Effector memory CD8-positive, alpha-beta T cell (primary cell): ENCODE measurements at regions not wholly inside any gene's neighbourhood (a gene's known extent, or its start where the extent isn't known, plus 50 kb on each side); places are given as distances from the start of the nearest gene placed in this dataset.

Source experiments
- ATAC-seq: fragments of 150-1000 bp; cut with Tn5 transposase; replicated peaks from 2 replicates; pipeline ENCODE4 v1.10.0; 2021; ENCODE audit warnings: mild to moderate bottlenecking, moderate library complexity
- DNase-seq, 3 experiments: peaks; one replicate each; pipeline ENCODE4 v3.0.0; 2021
- H3K27ac Mint-ChIP-seq, 2 donors: one replicate each; pipeline ENCODE4 v1.8.0; 2022; ENCODE audit warnings: mild to moderate bottlenecking in 2 of 2, mixed read lengths in 2 of 2, moderate library complexity in 2 of 2
- H3K27me3 Mint-ChIP-seq, 2 donors: one replicate each; pipeline ENCODE4 v1.8.0; 2022; ENCODE audit warnings: mixed read lengths in 2 of 2
- H3K36me3 Mint-ChIP-seq: one replicate; pipeline ENCODE4 v1.8.0; 2022; ENCODE audit warnings: mild to moderate bottlenecking, moderate library complexity, mixed read lengths; ENCODE audit not compliant: insufficient read depth
- H3K4me1 Mint-ChIP-seq, 2 donors: one replicate each; pipeline ENCODE4 v1.8.0; 2022; ENCODE audit warnings: low read depth in 2 of 2, mixed read lengths in 2 of 2
- H3K4me3 Mint-ChIP-seq, 2 donors: one replicate each; pipeline ENCODE4 v1.8.0; 2022; ENCODE audit warnings: mild to moderate bottlenecking in 2 of 2, mixed read lengths in 2 of 2, moderate library complexity in 2 of 2
- H3K9me3 Mint-ChIP-seq, 2 donors: one replicate each; pipeline ENCODE4 v1.8.0; 2022; ENCODE audit warnings: mixed read lengths in 2 of 2

GRCh38 chr4:125808570-125808969 lies 493.8 kb downstream of the FAT4 start:
- DNase-seq: no peak
- H3K36me3 Mint-ChIP-seq: no peaks in the 10 kb centered on the region

GRCh38 chr4:125811892-125812291 lies 497.1 kb downstream of the FAT4 start:
- no peak overlapping the region for H3K4me3 Mint-ChIP-seq
- H3K9me3 Mint-ChIP-seq: peaks cover 0 to 7% of the 10 kb centered on the region in 2 donors
- H3K4me1 Mint-ChIP-seq: no peaks in the 10 kb centered on the region
- DNase-seq (no peak), ATAC-seq (no peak)
- no peaks in the 10 kb centered on the region for H3K36me3 Mint-ChIP-seq
- no peaks in the 10 kb centered on the region for H3K27me3 Mint-ChIP-seq
- no peak overlapping the region for H3K27ac Mint-ChIP-seq

More at GRCh38 chr4:125808570-125808969, 493.8 kb downstream of the FAT4 start:
- H3K4me1 Mint-ChIP-seq: no peaks in the 10 kb centered on the region
- no peaks in the 10 kb centered on the region for H3K27me3 Mint-ChIP-seq
- no peak overlapping the region for H3K4me3 Mint-ChIP-seq
- ATAC-seq: no peak
- no peak overlapping the region for H3K27ac Mint-ChIP-seq
- peaks cover 0 to 5% of the 10 kb centered on the region in 2 donors for H3K9me3 Mint-ChIP-seq

DNA sequence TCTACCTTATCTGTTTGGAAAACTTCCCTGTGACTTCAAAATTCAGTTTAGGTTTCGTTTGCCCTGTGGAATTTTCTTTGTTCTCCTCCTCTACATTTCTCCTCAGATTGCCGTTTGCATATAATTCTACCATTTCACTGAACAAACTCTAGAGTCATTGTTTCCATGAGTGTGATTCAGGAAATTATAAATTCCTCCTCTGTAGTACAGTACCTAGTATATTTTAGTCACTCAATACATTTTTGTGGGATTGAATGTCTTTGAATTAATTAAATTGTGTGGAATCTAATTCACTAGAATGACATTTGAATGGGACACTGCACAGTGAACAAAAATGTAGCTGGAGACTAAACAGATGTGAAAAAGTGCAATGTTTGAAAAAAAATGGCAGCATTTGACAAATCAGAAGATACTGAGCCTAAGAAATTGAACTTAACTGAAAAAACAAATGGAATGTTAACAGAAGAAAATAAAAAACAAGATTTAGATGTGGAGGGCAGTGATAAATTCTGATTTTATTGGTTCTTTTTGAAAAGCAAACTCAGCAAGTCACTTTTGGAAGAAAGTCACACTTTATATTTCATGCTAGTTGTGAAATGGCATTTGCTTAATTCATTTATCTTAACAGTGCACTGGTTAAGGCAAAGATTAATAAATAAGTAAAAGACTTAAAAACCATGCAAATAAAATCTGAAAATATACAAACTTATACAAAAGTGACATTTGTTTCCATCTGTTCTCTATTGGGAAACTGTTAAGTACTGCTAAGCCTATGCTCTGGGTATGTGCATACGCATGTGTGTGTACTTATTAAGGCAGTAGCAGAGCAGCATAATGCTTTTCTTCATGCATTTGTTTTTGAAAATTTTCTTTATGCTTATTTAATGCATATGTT lies 512.3 kb downstream of the FAT4 start:
- Mint-ChIP-seq H3K9me3 (peaks cover 7 to 8% of the 10 kb centered on the region in 2 donors), H3K27ac (no peak overlapping the region), H3K27me3 (no peaks in the 10 kb centered on the region), H3K4me1 (no peaks in the 10 kb centered on the region), H3K36me3 (no peaks in the 10 kb centered on the region), H3K4me3 (no peak overlapping the region)
- no peak for DNase-seq
- no peak for ATAC-seq

GRCh38 chr4:125827696-125828052 lies 512.9 kb downstream of the FAT4 start:
- H3K36me3 Mint-ChIP-seq: no peaks in the 10 kb centered on the region

GRCh38 chr4:125828346-125828745 lies 513.6 kb downstream of the FAT4 start:
- no peak for ATAC-seq
- Mint-ChIP-seq H3K4me1 (no peaks in the 10 kb centered on the region), H3K27me3 (no peaks in the 10 kb centered on the region), H3K27ac (no peak overlapping the region), H3K9me3 (peaks cover 7 to 8% of the 10 kb centered on the region in 2 donors), H3K36me3 (no peaks in the 10 kb centered on the region), H3K4me3 (no peak overlapping the region)
- no peak for DNase-seq

More at GRCh38 chr4:125827696-125828052, 512.9 kb downstream of the FAT4 start:
- H3K27ac Mint-ChIP-seq: no peak overlapping the region
- no peak for DNase-seq
- peaks cover 7 to 9% of the 10 kb centered on the region in 2 donors for H3K9me3 Mint-ChIP-seq
- no peak for ATAC-seq
- no peaks in the 10 kb centered on the region for H3K4me1 Mint-ChIP-seq
- H3K4me3 Mint-ChIP-seq: no peak overlapping the region
- no peaks in the 10 kb centered on the region for H3K27me3 Mint-ChIP-seq

GRCh38 chr4:125832161-125832560 lies 517.4 kb downstream of the FAT4 start:
- H3K27me3 Mint-ChIP-seq: no peaks in the 10 kb centered on the region
- no peaks in the 10 kb centered on the region for H3K4me1 Mint-ChIP-seq

DNA sequence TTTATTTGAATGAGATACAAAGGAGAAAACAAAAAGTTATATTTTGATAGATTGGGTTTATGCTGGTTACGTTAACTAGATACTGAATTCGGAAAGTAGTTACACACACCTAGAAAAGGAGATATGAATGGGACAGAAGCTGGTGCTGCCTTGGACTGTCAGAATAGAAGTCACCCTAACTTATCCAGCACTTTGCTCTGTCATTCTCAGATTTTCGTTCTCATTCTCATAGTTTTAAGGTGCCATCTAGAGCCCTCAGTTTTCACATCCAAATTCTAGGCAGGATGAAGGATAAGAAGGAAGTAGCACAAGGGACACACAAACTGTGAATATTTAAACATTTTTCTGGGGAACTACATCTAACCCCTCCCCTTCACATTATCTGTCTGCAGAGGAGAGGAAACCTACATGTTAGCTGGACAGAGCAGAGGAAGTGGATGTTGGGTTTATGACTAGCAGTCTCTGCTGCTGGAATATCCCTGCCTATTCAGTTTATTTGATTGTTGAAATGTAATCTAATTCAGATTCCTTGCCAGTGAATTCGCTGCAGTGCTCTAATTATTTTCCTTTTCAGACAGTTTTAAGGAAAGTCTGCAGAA lies 521.9 kb downstream of the FAT4 start:
- H3K36me3 Mint-ChIP-seq: no peaks in the 10 kb centered on the region
- no peaks in the 10 kb centered on the region for H3K4me1 Mint-ChIP-seq
- no peak overlapping the region for H3K27ac Mint-ChIP-seq
- no peaks in the 10 kb centered on the region for H3K27me3 Mint-ChIP-seq
- no peak overlapping the region for H3K4me3 Mint-ChIP-seq
- no peak for ATAC-seq
- H3K9me3 Mint-ChIP-seq: peaks cover 0 to 11% of the 10 kb centered on the region in 2 donors
- no peak for DNase-seq

More at GRCh38 chr4:125832161-125832560, 517.4 kb downstream of the FAT4 start:
- no peak for ATAC-seq
- no peak overlapping the region for H3K27ac Mint-ChIP-seq
- no peaks in the 10 kb centered on the region for H3K36me3 Mint-ChIP-seq
- no peak overlapping the region for H3K4me3 Mint-ChIP-seq
- H3K9me3 Mint-ChIP-seq: peaks cover 2 to 11% of the 10 kb centered on the region in 2 donors
- DNase-seq: no peak

DNA sequence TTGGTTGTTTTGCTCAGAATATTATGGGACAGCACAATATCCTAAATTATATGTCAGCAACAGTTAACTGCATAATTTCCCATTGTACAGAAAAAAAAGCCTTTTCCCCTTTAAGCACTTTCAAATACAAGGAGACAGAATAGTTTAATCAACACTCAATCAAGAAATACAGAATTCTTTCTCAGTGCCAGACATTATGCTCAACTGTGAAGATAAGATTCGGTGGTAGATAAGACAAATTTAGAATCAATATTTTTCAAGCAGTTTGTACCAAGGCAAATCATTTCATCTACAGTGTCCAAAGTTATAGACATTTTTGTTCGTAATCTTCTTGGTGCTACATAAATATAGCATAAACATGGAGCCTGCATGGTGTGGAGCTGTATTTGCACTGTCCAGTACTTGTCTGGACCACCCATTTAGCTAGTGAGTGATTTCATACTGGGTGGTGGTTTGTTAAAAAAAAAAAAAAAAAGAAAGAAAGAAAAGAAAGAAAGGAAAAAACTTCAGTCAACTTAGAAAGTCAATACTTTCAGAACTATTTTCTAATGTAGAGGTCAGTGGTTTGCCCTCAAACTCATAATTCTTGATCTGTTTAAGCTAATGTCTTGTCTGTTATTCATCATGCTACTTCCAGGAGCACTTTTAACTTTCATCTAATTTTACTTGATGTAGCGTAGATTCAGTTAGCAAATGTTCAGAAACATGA lies 522.9 kb downstream of the FAT4 start:
- DNase-seq: no peak
- H3K4me1 Mint-ChIP-seq: no peaks in the 10 kb centered on the region
- ATAC-seq: no peak
- no peaks in the 10 kb centered on the region for H3K27me3 Mint-ChIP-seq
- peaks cover 0 to 7% of the 10 kb centered on the region in 2 donors for H3K9me3 Mint-ChIP-seq
- no peaks in the 10 kb centered on the region for H3K36me3 Mint-ChIP-seq
- no peak overlapping the region for H3K4me3 Mint-ChIP-seq
- no peak overlapping the region for H3K27ac Mint-ChIP-seq

DNA sequence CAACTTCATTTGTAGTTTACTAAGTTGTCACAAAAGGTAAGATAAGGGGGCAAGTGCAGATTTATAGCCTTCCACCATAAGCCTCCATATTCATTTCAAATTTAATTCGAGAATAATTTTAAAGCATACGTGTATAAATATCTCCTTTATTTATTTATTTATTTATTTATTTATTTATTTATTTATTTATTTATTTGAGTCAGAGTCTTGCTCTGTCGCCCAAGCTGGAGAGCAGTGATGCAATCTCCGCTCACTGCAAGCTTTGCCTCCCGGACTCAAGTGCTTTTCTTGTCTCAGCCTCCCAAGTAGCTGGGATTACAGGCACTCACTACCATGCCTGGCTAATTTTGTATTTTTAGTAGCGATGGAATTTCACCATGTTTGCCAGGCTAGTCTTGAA lies 523.4 kb downstream of the FAT4 start:
- Mint-ChIP-seq H3K27me3 (no peaks in the 10 kb centered on the region), H3K36me3 (no peaks in the 10 kb centered on the region), H3K4me1 (no peaks in the 10 kb centered on the region), H3K27ac (no peak overlapping the region), H3K4me3 (no peak overlapping the region), H3K9me3 (peaks cover 0 to 7% of the 10 kb centered on the region in 2 donors)
- DNase-seq (no peak), ATAC-seq (no peak)

DNA sequence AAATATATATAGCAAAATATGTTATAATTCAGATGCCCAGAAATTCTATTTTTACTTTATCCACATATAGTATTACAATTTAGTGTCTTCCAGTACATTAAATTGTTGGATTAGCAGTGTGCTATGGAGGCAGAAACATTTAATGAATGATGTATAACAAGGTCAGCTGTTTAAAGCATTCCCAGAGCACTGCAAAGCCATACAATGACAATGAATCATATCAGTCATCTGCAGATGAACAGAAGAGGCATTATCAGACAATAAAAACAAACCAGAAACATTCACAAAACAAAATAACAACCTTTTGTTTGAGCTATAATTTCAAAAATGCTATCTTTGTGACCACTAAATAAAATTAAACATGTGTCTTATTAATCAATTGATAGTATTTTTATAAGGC lies 524.2 kb downstream of the FAT4 start:
- Mint-ChIP-seq H3K27ac (no peak overlapping the region), H3K9me3 (peaks cover 0 to 9% of the 10 kb centered on the region in 2 donors), H3K4me3 (no peak overlapping the region), H3K36me3 (no peaks in the 10 kb centered on the region), H3K27me3 (no peaks in the 10 kb centered on the region), H3K4me1 (no peaks in the 10 kb centered on the region)
- DNase-seq: no peak
- ATAC-seq: no peak

DNA sequence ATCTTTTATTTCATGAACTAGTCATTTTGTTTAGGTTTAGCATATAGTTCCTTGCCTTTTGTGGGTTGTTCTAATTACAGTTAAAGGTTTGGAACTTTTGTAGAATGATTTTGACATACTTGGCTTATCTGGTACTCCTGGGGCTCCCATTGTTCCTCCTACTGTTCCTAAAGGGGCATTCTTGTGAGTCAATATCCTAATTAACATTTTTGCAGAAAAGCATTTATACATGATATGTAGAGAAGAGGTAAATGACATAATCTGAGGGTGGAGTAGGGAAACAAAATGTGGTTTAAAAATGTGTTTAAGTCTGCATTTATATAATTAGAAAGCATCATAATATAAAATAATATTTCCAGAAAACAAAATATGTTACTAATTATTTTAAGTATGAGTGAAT lies 529.2 kb downstream of the FAT4 start:
- no peak for ATAC-seq
- Mint-ChIP-seq H3K27me3 (no peaks in the 10 kb centered on the region), H3K4me3 (no peak overlapping the region)

DNA sequence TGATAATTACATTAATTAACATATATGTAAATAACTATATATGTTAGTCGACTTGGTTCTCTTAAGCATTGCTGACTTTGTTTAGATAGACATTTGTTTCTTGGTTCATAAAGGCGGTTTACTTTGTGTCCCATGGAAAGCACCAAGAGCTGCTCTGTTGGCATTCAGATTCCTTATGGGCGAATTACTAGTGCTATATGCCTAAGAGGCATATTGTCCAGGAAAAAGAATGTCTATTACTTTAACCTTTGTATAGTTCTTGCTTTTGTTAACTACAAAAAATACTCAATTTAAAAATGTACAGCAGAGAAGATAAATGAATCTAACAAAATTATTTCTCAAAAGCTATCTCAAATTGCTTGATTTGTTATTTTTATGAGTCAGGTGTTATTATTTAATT lies 532.8 kb downstream of the FAT4 start:
- H3K36me3 Mint-ChIP-seq: no peaks in the 10 kb centered on the region
- H3K4me1 Mint-ChIP-seq: no peaks in the 10 kb centered on the region
- no peak overlapping the region for H3K27ac Mint-ChIP-seq
- ATAC-seq: no peak
- no peak overlapping the region for H3K4me3 Mint-ChIP-seq
- no peak for DNase-seq
- peaks cover 0 to 9% of the 10 kb centered on the region in 2 donors for H3K9me3 Mint-ChIP-seq
- no peaks in the 10 kb centered on the region for H3K27me3 Mint-ChIP-seq

More for the DNA sequence above, 529.2 kb downstream of the FAT4 start:
- Mint-ChIP-seq H3K27ac (no peak overlapping the region), H3K4me1 (no peaks in the 10 kb centered on the region), H3K9me3 (peaks cover 0 to 7% of the 10 kb centered on the region in 2 donors), H3K36me3 (no peaks in the 10 kb centered on the region)
- DNase-seq: no peak

DNA sequence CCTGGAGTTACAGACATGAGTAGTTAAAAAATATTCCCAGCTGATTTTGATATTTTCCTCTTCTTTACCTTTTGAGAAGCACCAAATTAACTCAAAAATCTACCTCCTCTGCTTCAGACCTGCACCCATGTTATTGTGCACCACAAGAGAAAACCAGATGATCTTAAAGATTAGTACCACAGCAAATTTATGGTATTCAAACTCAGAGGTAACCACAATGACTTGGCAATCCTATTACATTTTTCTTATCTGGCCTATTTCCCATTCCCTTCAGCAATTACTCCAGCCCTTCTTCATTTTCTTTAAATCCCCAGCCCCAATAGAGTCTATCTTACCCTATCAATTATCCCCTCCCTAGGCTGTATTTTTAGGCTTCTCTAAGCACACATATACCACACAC lies 535.1 kb downstream of the FAT4 start:
- Mint-ChIP-seq H3K27ac (no peak overlapping the region), H3K4me3 (no peak overlapping the region), H3K4me1 (no peaks in the 10 kb centered on the region), H3K36me3 (no peaks in the 10 kb centered on the region), H3K9me3 (peaks cover 0 to 6% of the 10 kb centered on the region in 2 donors), H3K27me3 (no peaks in the 10 kb centered on the region)
- ATAC-seq: no peak
- no peak for DNase-seq
